ENCODE measurements at regions not wholly inside any gene's neighbourhood (a gene's known extent, or its start where the extent isn't known, plus 50 kb on each side); places are given as distances from the start of the nearest gene placed in this dataset.

- intact Hi-C loops (cut with micrococcal nuclease), result no loop called here
- no peaks in the 10 kb centered on the region for H4K20me1 ChIP-seq (ENCODE audit: insufficient read depth)
- ChIA-PET CTCF (no interaction called here), POLR2A (no interaction called here), RAD21 (ENCODE audit: low non-redundant PET in 1 of 2, low total read pairs in 2 of 2, uncharacterized antibody in 2 of 2, unreplicated experiment in 2 of 2) (no interaction called here)
- H3K9me3 ChIP-seq (ENCODE audit: control insufficient read depth in 1 of 2, insufficient read depth in 1 of 2, low read depth in 1 of 2, low read length in 2 of 2), result peaks cover 6% of the 10 kb centered on the region in 2 experiments; a peak in 2 of 4 replicates
- DNase-seq (ENCODE audit: low read depth, low spot score) (no peak), ATAC-seq (no peak)
- no peak overlapping the region for H2AFZ ChIP-seq (ENCODE audit: low read depth, low read length, poor library complexity, severe bottlenecking)
- no peaks in the 10 kb centered on the region for H3K4me1 ChIP-seq (ENCODE audit: control insufficient read depth in 1 of 2, insufficient read depth in 2 of 2, low read length in 2 of 2)
- H3K9me2 ChIP-seq (ENCODE audit: insufficient read depth), result no peaks in the 10 kb centered on the region
- no TSS peak for BruUV-seq (replicated peaks)
- TF ChIP-seq SP1 (IDR thresholded peaks at IDR 0.05; ENCODE audit: low read depth), result no peak
- TF ChIP-seq RAD21 (IDR thresholded peaks at IDR 0.05; ENCODE audit: low read depth), result no peak
- no peak for TF ChIP-seq TCF7L2 (IDR thresholded peaks at IDR 0.05; ENCODE audit: borderline replicate concordance, extremely low read depth, insufficient read depth, insufficient read length)
- no peak for TF ChIP-seq POLR2A (IDR thresholded peaks at IDR 0.05; ENCODE audit: borderline replicate concordance, extremely low read depth, insufficient read depth, insufficient read length)
- no peak for TF ChIP-seq YY1 (IDR thresholded peaks at IDR 0.05; ENCODE audit: extremely low read depth, insufficient replicate concordance, low read depth, low read length)
- TF ChIP-seq CTCF (IDR thresholded peaks at IDR 0.05 in 2 of 3, conservative IDR thresholded peaks at IDR 0.05 in 1 of 3; ENCODE audit: borderline replicate concordance in 1 of 3, insufficient read depth in 1 of 3, low read depth in 2 of 3, low read length in 2 of 3), result no peak
- TF ChIP-seq CBX3 (IDR thresholded peaks at IDR 0.05; ENCODE audit: low read depth), result no peak
- no peak for TF ChIP-seq SRF (IDR thresholded peaks at IDR 0.05; ENCODE audit: low read depth)
- TF ChIP-seq, protein P1, sequence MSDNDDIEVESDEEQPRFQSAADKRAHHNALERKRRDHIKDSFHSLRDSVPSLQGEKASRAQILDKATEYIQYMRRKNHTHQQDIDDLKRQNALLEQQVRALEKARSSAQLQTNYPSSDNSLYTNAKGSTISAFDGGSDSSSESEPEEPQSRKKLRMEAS (IDR thresholded peaks at IDR 0.05), result no peak
- no peak for TF ChIP-seq POLR2AphosphoS5 (IDR thresholded peaks at IDR 0.05; ENCODE audit: low read depth, low read length)
- TF ChIP-seq ZNF274 (IDR thresholded peaks at IDR 0.05; ENCODE audit: low read depth, low read length), result no peak
- no peak for TF ChIP-seq REST (IDR thresholded peaks at IDR 0.05; ENCODE audit: low read depth)
- TF ChIP-seq ZFX (IDR thresholded peaks at IDR 0.05), result no peak
- no peak for TF ChIP-seq ELF1 (IDR thresholded peaks at IDR 0.05; ENCODE audit: borderline replicate concordance, low read depth)
- TF ChIP-seq JUND (IDR thresholded peaks at IDR 0.05), result no peak
- no peak overlapping the region for H3K4me3 ChIP-seq (replicated peaks in 1 of 2; ENCODE audit: low read depth in 1 of 2, low read length in 2 of 2)
- H3K27me3 ChIP-seq (ENCODE audit: insufficient read depth, low read length), result no peaks in the 10 kb centered on the region
- no peak overlapping the region for H3K9ac ChIP-seq (ENCODE audit: low read length)
- H3K4me2 ChIP-seq (ENCODE audit: low read length), result no peak overlapping the region
- H3K79me2 ChIP-seq (ENCODE audit: insufficient read depth, low read length), result no peaks in the 10 kb centered on the region
- H3K36me3 ChIP-seq (ENCODE audit: control insufficient read depth in 1 of 2, insufficient read depth in 2 of 2, low read length in 2 of 2), result no peaks in the 10 kb centered on the region
- H3K27ac ChIP-seq (ENCODE audit: low read depth, low read length), result no peak overlapping the region
Measured at GRCh38 chr7:380139-380485, 90.1 kb downstream of the FOXL3 start.
